ENCODE measurements at regions not wholly inside any gene's neighbourhood (a gene's known extent, or its start where the extent isn't known, plus 50 kb on each side); places are given as distances from the start of the nearest gene placed in this dataset.

GRCh38 chr2:187008111-187008510 lies 159.1 kb upstream of the ZSWIM2 start:
- H3K4me1 ChIP-seq (ENCODE audit: insufficient read depth, low read length): no peaks in the 10 kb centered on the region
- H4K20me1 ChIP-seq (ENCODE audit: insufficient read depth, low read length): no peaks in the 10 kb centered on the region
- no peaks in the 10 kb centered on the region for H3K36me3 ChIP-seq (ENCODE audit: insufficient read depth, low read length)
- H3K9me3 ChIP-seq (ENCODE audit: low read depth, low read length): no peaks in the 10 kb centered on the region
- no peak overlapping the region for H2AFZ ChIP-seq (ENCODE audit: low read length)
- no peaks in the 10 kb centered on the region for H3K27me3 ChIP-seq (ENCODE audit: insufficient read depth, low read length)
- no peak overlapping the region for H3K27ac ChIP-seq (ENCODE audit: low read depth, low read length)
- DNase-seq (ENCODE audit: insufficient read length, low spot score, missing footprints): peak; percentile 70
- no peak for TF ChIP-seq CTCF (IDR thresholded peaks at IDR 0.05; ENCODE audit: extremely low read depth, low read depth, low read length)
- no peak overlapping the region for H3K4me2 ChIP-seq (ENCODE audit: insufficient read depth, low read length)
- no peak overlapping the region for H3K4me3 ChIP-seq (ENCODE audit: insufficient read depth, low read length)
- no peaks in the 10 kb centered on the region for H3K79me2 ChIP-seq (ENCODE audit: insufficient read depth, low read length)

- no peak overlapping the region for H2AFZ ChIP-seq (ENCODE audit: low read length)
- TF ChIP-seq CTCF (IDR thresholded peaks at IDR 0.05; ENCODE audit: extremely low read depth, low read depth, low read length): no peak
Measured at GRCh38 chr2:187003611-187004010, 154.6 kb upstream of the ZSWIM2 start.

DNA sequence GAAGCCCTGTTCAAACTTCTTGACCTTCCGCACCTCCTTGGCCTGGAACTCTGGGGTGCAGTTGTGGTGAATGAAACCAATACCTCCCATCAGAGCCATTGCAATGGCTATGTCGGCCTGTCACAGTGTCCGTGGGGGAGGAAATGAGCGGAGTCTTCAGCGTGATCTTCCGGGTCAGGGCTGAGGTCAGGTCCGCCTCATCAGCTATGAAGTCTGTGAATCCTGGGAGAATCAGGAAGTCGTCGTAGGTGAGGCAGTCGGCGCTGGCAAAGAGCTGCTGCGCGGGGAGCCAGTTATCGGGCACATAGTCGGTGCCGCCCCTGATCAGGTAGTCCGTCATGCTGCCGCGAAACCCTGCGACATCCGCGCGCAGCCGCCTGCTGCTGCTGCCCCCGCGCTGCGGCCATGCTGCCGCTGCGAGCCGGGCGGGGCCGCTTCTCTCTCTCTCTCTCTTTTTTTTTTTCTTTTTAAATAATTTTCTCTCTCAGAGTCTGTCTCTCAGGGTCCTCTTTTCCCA lies 154.1 kb upstream of the ZSWIM2 start:
- no peak for TF ChIP-seq CTCF (IDR thresholded peaks at IDR 0.05; ENCODE audit: extremely low read depth, low read depth, low read length)
- Histone ChIP-seq H3K4me3 (ENCODE audit: insufficient read depth, low read length) (peak overlapping the region; percentile 42), H3K4me1 (ENCODE audit: insufficient read depth, low read length) (no peaks in the 10 kb centered on the region), H3K36me3 (ENCODE audit: insufficient read depth, low read length) (no peaks in the 10 kb centered on the region), H3K27ac (ENCODE audit: low read depth, low read length) (no peak overlapping the region), H2AFZ (ENCODE audit: low read length) (peak overlapping the region; percentile 22), H3K27me3 (ENCODE audit: insufficient read depth, low read length) (no peaks in the 10 kb centered on the region), H3K79me2 (ENCODE audit: insufficient read depth, low read length) (no peaks in the 10 kb centered on the region), H3K9me3 (ENCODE audit: low read depth, low read length) (no peaks in the 10 kb centered on the region), H3K4me2 (ENCODE audit: insufficient read depth, low read length) (peak overlapping the region; percentile 55), H4K20me1 (ENCODE audit: insufficient read depth, low read length) (no peaks in the 10 kb centered on the region)
- DNase-seq (ENCODE audit: insufficient read length, low spot score, missing footprints): no peak

More at GRCh38 chr2:187003611-187004010, 154.6 kb upstream of the ZSWIM2 start:
- no peaks in the 10 kb centered on the region for H3K27me3 ChIP-seq (ENCODE audit: insufficient read depth, low read length)
- no peaks in the 10 kb centered on the region for H3K79me2 ChIP-seq (ENCODE audit: insufficient read depth, low read length)
- no peaks in the 10 kb centered on the region for H3K36me3 ChIP-seq (ENCODE audit: insufficient read depth, low read length)
- H3K4me3 ChIP-seq (ENCODE audit: insufficient read depth, low read length): peak overlapping the region; percentile 39
- peak overlapping the region; percentile 55 for H3K4me2 ChIP-seq (ENCODE audit: insufficient read depth, low read length)
- H3K9me3 ChIP-seq (ENCODE audit: low read depth, low read length): no peaks in the 10 kb centered on the region
- H4K20me1 ChIP-seq (ENCODE audit: insufficient read depth, low read length): no peaks in the 10 kb centered on the region
- H3K27ac ChIP-seq (ENCODE audit: low read depth, low read length): no peak overlapping the region
- H3K4me1 ChIP-seq (ENCODE audit: insufficient read depth, low read length): no peaks in the 10 kb centered on the region
- peak; percentile 66 for DNase-seq (ENCODE audit: insufficient read length, low spot score, missing footprints)

DNA sequence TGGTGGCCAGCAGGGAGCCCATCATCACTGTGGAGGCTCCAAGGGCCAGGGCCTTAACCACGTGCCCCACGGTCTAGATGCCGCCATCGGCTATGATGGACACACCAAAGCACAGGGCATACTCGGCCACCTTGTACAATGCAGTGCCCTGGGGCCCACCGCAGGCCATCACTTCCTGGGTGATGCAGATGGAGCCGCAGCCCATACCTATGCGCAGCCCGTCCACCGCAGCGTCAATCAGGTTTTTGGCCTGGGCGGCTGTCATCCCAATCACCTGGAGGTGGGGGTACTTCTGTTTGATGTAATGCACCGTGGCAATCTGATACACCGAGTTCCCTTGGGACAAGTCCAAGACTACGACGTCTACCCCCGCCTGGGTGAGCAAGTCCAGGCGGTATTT lies 153.3 kb upstream of the ZSWIM2 start:
- peak; percentile 14 for DNase-seq (ENCODE audit: insufficient read length, low spot score, missing footprints)
- H2AFZ ChIP-seq (ENCODE audit: low read length): no peak overlapping the region
- no peak for TF ChIP-seq CTCF (IDR thresholded peaks at IDR 0.05; ENCODE audit: extremely low read depth, low read depth, low read length)

More for the DNA sequence above, 153.3 kb upstream of the ZSWIM2 start:
- Histone ChIP-seq H3K9me3 (ENCODE audit: low read depth, low read length) (no peaks in the 10 kb centered on the region), H3K4me3 (ENCODE audit: insufficient read depth, low read length) (no peak overlapping the region), H3K36me3 (ENCODE audit: insufficient read depth, low read length) (no peaks in the 10 kb centered on the region), H4K20me1 (ENCODE audit: insufficient read depth, low read length) (no peaks in the 10 kb centered on the region), H3K27ac (ENCODE audit: low read depth, low read length) (no peak overlapping the region), H3K27me3 (ENCODE audit: insufficient read depth, low read length) (no peaks in the 10 kb centered on the region), H3K4me2 (ENCODE audit: insufficient read depth, low read length) (no peak overlapping the region), H3K79me2 (ENCODE audit: insufficient read depth, low read length) (no peaks in the 10 kb centered on the region), H3K4me1 (ENCODE audit: insufficient read depth, low read length) (no peaks in the 10 kb centered on the region)
